ENCODE measurements at regions not wholly inside any gene's neighbourhood (a gene's known extent, or its start where the extent isn't known, plus 50 kb on each side); places are given as distances from the start of the nearest gene placed in this dataset.

- intact Hi-C loops (cut with micrococcal nuclease; ENCODE audit: unreplicated experiment) = no loop called here
- TF ChIP-seq POLR2AphosphoS5 (IDR thresholded peaks at IDR 0.05; ENCODE audit: low read depth, low read length) = no peak
- TF ChIP-seq REST (IDR thresholded peaks at IDR 0.05; ENCODE audit: insufficient read depth in 1 of 2, low read depth in 2 of 2, low read length in 1 of 2) = no peak
- no peak for TF ChIP-seq TCF7L2 (IDR thresholded peaks at IDR 0.05; ENCODE audit: low read depth, low read length)
- no peak for TF ChIP-seq CTCF (IDR thresholded peaks at IDR 0.05)
- H3K4me3 ChIP-seq (ENCODE audit: low read depth in 2 of 2, low read length in 2 of 2) = no peak overlapping the region
- CTCF ChIA-PET = no interaction called here
- no peaks in the 10 kb centered on the region for H3K27me3 ChIP-seq (ENCODE audit: control insufficient read depth, insufficient read depth, low read length)
- no peaks in the 10 kb centered on the region for H3K36me3 ChIP-seq (ENCODE audit: control insufficient read depth, insufficient read depth, low read length)
- H3K27ac ChIP-seq (ENCODE audit: low read length) = no peak overlapping the region
- POLR2A ChIA-PET = no interaction called here
- in situ Hi-C loops (cut with HindIII; ENCODE audit: low pct_unique_long_range_greater_than_20kb, low sequenced_read_pairs) = no loop called here
- DNase-seq (ENCODE audit: low read depth, low spot score) (no peak), ATAC-seq (no peak)
- no TSS peak for BruUV-seq (replicated peaks)
- no peaks in the 10 kb centered on the region for H3K9me3 ChIP-seq (ENCODE audit: control insufficient read depth, insufficient read depth, low read depth, low read length)
- H3K4me1 ChIP-seq (ENCODE audit: control insufficient read depth, insufficient read depth, low read length) = no peaks in the 10 kb centered on the region
These were observed 128.1 kb upstream of the SOX6 start for GRCh38 chr11:16484434-16484833.

- ATAC-seq (no peak), DNase-seq (ENCODE audit: low read depth, low spot score) (no peak)
- TF ChIP-seq REST (IDR thresholded peaks at IDR 0.05; ENCODE audit: insufficient read depth in 1 of 2, low read depth in 2 of 2, low read length in 1 of 2) (no peak), POLR2AphosphoS5 (IDR thresholded peaks at IDR 0.05; ENCODE audit: low read depth, low read length) (no peak), CTCF (IDR thresholded peaks at IDR 0.05) (no peak), TCF7L2 (IDR thresholded peaks at IDR 0.05; ENCODE audit: low read depth, low read length) (no peak), SIN3A (IDR thresholded peaks at IDR 0.05; ENCODE audit: borderline replicate concordance, insufficient read depth, low read depth, low read length) (no peak)
- H3K4me1 ChIP-seq (ENCODE audit: control insufficient read depth, insufficient read depth, low read length) = no peaks in the 10 kb centered on the region
- H3K27me3 ChIP-seq (ENCODE audit: control insufficient read depth, insufficient read depth, low read length) = no peaks in the 10 kb centered on the region
- ChIA-PET POLR2A (no interaction called here), CTCF (no interaction called here)
- H3K4me3 ChIP-seq (ENCODE audit: low read depth in 2 of 2, low read length in 2 of 2) = no peak overlapping the region
- in situ Hi-C loops (cut with HindIII; ENCODE audit: low pct_unique_long_range_greater_than_20kb, low sequenced_read_pairs) (no loop called here), intact Hi-C loops (cut with micrococcal nuclease; ENCODE audit: unreplicated experiment) (no loop called here)
- no peaks in the 10 kb centered on the region for H3K36me3 ChIP-seq (ENCODE audit: control insufficient read depth, insufficient read depth, low read length)
- no peak overlapping the region for H3K27ac ChIP-seq (ENCODE audit: low read length)
- no peaks in the 10 kb centered on the region for H3K9me3 ChIP-seq (ENCODE audit: control insufficient read depth, insufficient read depth, low read depth, low read length)
- no TSS peak for BruUV-seq (replicated peaks)
These were observed 118.3 kb upstream of the SOX6 start for GRCh38 chr11:16474659-16475058.
